ENCODE measurements at regions not wholly inside any gene's neighbourhood (a gene's known extent, or its start where the extent isn't known, plus 50 kb on each side); places are given as distances from the start of the nearest gene placed in this dataset.

DNA sequence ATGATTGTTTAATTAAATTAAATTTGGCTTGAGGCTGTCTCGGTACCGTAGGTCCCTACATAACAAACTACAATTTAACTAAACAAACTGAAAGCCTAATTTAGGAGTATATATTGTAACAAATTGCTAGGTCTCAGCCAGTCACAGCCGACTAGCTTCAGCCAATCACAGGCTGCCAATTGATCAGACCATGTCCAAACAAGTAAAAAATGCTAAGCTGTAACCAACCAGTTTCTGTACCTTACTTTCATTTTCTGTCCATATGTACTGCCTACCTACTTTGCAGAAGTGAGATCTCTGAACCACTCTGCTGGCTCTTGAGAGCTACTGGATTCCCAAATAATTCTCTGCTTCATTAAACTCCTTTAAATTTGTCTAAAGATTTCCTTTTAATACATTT, 648.0 kb upstream of the GJE1 start:
- H3K9me2 ChIP-seq (ENCODE audit: insufficient read depth) = no peaks in the 10 kb centered on the region
- H4K20me1 ChIP-seq (ENCODE audit: insufficient read depth) = no peaks in the 10 kb centered on the region
- H3F3A ChIP-seq (ENCODE audit: insufficient read depth, low read depth) = no peaks in the 10 kb centered on the region
- no peaks in the 10 kb centered on the region for H3K4me1 ChIP-seq (replicated peaks; ENCODE audit: insufficient read depth)
- intact Hi-C loops (cut with micrococcal nuclease; ENCODE audit: unreplicated experiment) = no loop called here
- TF ChIP-seq, protein P1, sequence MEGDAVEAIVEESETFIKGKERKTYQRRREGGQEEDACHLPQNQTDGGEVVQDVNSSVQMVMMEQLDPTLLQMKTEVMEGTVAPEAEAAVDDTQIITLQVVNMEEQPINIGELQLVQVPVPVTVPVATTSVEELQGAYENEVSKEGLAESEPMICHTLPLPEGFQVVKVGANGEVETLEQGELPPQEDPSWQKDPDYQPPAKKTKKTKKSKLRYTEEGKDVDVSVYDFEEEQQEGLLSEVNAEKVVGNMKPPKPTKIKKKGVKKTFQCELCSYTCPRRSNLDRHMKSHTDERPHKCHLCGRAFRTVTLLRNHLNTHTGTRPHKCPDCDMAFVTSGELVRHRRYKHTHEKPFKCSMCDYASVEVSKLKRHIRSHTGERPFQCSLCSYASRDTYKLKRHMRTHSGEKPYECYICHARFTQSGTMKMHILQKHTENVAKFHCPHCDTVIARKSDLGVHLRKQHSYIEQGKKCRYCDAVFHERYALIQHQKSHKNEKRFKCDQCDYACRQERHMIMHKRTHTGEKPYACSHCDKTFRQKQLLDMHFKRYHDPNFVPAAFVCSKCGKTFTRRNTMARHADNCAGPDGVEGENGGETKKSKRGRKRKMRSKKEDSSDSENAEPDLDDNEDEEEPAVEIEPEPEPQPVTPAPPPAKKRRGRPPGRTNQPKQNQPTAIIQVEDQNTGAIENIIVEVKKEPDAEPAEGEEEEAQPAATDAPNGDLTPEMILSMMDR (conservative IDR thresholded peaks at IDR 0.05) = no peak
- no peak for TF ChIP-seq EZH2 (IDR thresholded peaks at IDR 0.05; ENCODE audit: low read depth)
- H2AFZ ChIP-seq = no peak overlapping the region
- POLR2A ChIA-PET (ENCODE audit: unreplicated experiment) = interaction anchor here (0.6 kb wide), 1 partner anchor 804 kb away, joined by 5 read pairs; no protein-coding TSS in a partner anchor
- no peaks in the 10 kb centered on the region for H3K79me2 ChIP-seq (ENCODE audit: low read depth)
- no peak for DNase-seq
- H3K4me3 ChIP-seq = no peak overlapping the region
- H3K27ac ChIP-seq = no peak overlapping the region
- H3K27me3 ChIP-seq (ENCODE audit: insufficient read depth, low read depth) = no peaks in the 10 kb centered on the region
- H3K36me3 ChIP-seq (ENCODE audit: low read depth) = no peaks in the 10 kb centered on the region
- CTCF ChIA-PET = no interaction called here
- peaks cover 6% of the 10 kb centered on the region; the same call in 1 of the 2 replicates for H3K9me3 ChIP-seq (ENCODE audit: insufficient read depth, low read depth)
- no peak overlapping the region for H3K4me2 ChIP-seq
- BruUV-seq (replicated peaks) = no TSS peak

DNA sequence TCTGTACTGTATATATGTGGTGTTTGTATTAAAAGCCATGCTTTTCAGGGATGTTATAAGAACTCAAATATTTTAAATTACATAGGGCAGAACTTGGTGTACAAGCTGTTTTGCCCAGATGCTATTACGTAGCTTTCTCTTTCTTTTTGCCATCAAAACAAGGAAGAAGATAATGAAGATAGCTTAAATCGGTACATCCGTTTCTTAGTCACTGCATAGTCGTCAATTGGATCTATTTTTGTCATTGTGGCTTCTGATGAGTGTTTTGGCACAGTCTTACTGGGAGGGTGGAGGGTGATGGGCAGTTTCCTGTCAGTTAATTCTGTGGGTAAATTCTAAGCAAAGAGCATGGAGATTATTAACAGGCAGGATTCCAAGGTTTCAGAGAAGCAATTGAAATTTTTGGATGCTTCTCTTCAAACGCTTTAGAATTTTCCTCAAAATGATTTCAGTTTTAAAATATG, 649.1 kb upstream of the GJE1 start:
- Histone ChIP-seq H4K20me1 (ENCODE audit: insufficient read depth) (no peaks in the 10 kb centered on the region), H3K4me1 (replicated peaks; ENCODE audit: insufficient read depth) (no peaks in the 10 kb centered on the region), H3K4me3 (no peak overlapping the region), H3K79me2 (ENCODE audit: low read depth) (no peaks in the 10 kb centered on the region), H3F3A (ENCODE audit: insufficient read depth, low read depth) (no peaks in the 10 kb centered on the region), H3K27me3 (ENCODE audit: insufficient read depth, low read depth) (no peaks in the 10 kb centered on the region), H3K9me3 (ENCODE audit: insufficient read depth, low read depth) (peaks cover 6% of the 10 kb centered on the region; the same call in 1 of the 2 replicates), H3K4me2 (no peak overlapping the region), H2AFZ (no peak overlapping the region), H3K27ac (no peak overlapping the region), H3K36me3 (ENCODE audit: low read depth) (no peaks in the 10 kb centered on the region), H3K9me2 (ENCODE audit: insufficient read depth) (no peaks in the 10 kb centered on the region)
- ChIA-PET CTCF (no interaction called here), POLR2A (ENCODE audit: unreplicated experiment) (interaction anchor here (0.6 kb wide), 2 partner anchors 18 to 238 kb away, joined by 3 to 5 read pairs; no protein-coding TSS in a partner anchor)
- TF ChIP-seq EZH2 (IDR thresholded peaks at IDR 0.05; ENCODE audit: low read depth) = no peak
- TF ChIP-seq, protein P1 (conservative IDR thresholded peaks at IDR 0.05) = no peak
- DNase-seq = no peak
- no TSS peak for BruUV-seq (replicated peaks)
- intact Hi-C loops (cut with micrococcal nuclease; ENCODE audit: unreplicated experiment) = no loop called here

DNA sequence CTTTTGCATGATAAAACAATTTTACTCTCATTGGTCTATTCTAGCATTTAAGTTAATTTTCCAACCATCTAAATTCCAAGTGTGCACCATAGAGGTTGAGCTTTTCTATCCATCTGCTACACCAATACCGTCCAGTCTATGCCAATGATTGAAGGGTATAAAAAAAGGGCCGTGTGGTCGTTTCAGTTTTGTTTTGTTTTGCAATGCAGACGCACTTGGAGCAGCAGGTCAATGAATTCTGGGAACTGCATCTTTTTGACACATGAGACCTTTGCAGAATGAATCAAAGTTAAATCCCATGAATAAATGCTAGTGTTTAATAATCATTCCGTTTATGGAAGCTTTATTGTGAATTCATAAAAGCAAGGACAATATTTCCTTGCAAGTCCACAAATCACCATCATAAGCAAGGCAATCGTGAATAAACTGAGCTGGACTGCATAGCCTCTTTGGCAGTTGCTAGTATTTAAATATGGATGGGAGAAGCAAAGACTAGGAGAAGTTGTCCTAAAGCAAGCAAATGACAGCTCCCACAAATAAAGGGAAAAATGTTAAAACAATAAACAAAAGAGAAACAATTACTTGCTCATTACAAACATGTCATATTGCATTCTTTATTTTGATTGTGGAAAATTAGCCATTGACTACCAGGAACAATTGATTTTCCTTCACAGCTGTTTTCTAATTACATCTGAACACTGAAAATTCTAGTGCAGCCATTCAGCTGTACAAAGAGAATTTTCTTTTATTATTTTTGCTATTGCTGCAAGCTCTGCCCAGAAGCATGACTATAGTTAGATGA, 649.7 kb upstream of the GJE1 start:
- no peaks in the 10 kb centered on the region for H3K27me3 ChIP-seq (ENCODE audit: insufficient read depth, low read depth)
- H3K36me3 ChIP-seq (ENCODE audit: low read depth) = no peaks in the 10 kb centered on the region
- H3K9me3 ChIP-seq (ENCODE audit: insufficient read depth, low read depth) = peaks cover 6% of the 10 kb centered on the region; the same call in 1 of the 2 replicates
- H3K4me1 ChIP-seq (replicated peaks; ENCODE audit: insufficient read depth) = no peaks in the 10 kb centered on the region
- H3K79me2 ChIP-seq (ENCODE audit: low read depth) = no peaks in the 10 kb centered on the region
- H3K4me3 ChIP-seq = no peak overlapping the region
- no peak overlapping the region for H2AFZ ChIP-seq
- BruUV-seq (replicated peaks) = no TSS peak
- H3K9me2 ChIP-seq (ENCODE audit: insufficient read depth) = no peaks in the 10 kb centered on the region
- no peaks in the 10 kb centered on the region for H4K20me1 ChIP-seq (ENCODE audit: insufficient read depth)
- TF ChIP-seq, protein P1 (conservative IDR thresholded peaks at IDR 0.05) = no peak
- no peak for TF ChIP-seq EZH2 (IDR thresholded peaks at IDR 0.05; ENCODE audit: low read depth)
- no peak overlapping the region for H3K4me2 ChIP-seq
- H3F3A ChIP-seq (ENCODE audit: insufficient read depth, low read depth) = no peaks in the 10 kb centered on the region
- POLR2A ChIA-PET (ENCODE audit: unreplicated experiment) = interaction anchor here (0.6 kb wide), 2 partner anchors 17 to 237 kb away, joined by 3 to 5 read pairs; no protein-coding TSS in a partner anchor
- intact Hi-C loops (cut with micrococcal nuclease; ENCODE audit: unreplicated experiment) = no loop called here
- DNase-seq = no peak
- no peak overlapping the region for H3K27ac ChIP-seq
- CTCF ChIA-PET = interaction anchor here (0.7 kb wide), 1 partner anchor 606 kb away, joined by 24 read pairs; no protein-coding TSS in a partner anchor

Data from PC-9 (cell line).